ENCODE measurements at regions not wholly inside any gene's neighbourhood (a gene's known extent, or its start where the extent isn't known, plus 50 kb on each side); places are given as distances from the start of the nearest gene placed in this dataset.

- DNase-seq, result no peak
- WGBS (ENCODE audit: low lambda C conversion rate), result 2% methylated on average over 2 of the region's 2 CpGs
- TF ChIP-seq SIN3A (IDR thresholded peaks at IDR 0.05; ENCODE audit: borderline replicate concordance, low read depth, low read length) (no peak), GABPA (IDR thresholded peaks at IDR 0.05; ENCODE audit: low read depth) (no peak), TEAD4 (IDR thresholded peaks at IDR 0.05; ENCODE audit: borderline replicate concordance, insufficient read depth) (no peak), USF1 (IDR thresholded peaks at IDR 0.05; ENCODE audit: borderline replicate concordance, low read depth) (no peak), EZH2phosphoT487 (IDR thresholded peaks at IDR 0.05; ENCODE audit: borderline replicate concordance, low read depth) (no peak), PBX3 (IDR thresholded peaks at IDR 0.05) (no peak), RFX5 (IDR thresholded peaks at IDR 0.05; ENCODE audit: low read length) (no peak), RAD21 (IDR thresholded peaks at IDR 0.05; ENCODE audit: low read length) (no peak), ZBTB33 (IDR thresholded peaks at IDR 0.05; ENCODE audit: borderline replicate concordance, low read depth) (no peak), YY1 (IDR thresholded peaks at IDR 0.05; ENCODE audit: low read depth) (no peak), GATA2 (CRISPR knock-in tag; IDR thresholded peaks at IDR 0.05) (no peak), TCF12 (IDR thresholded peaks at IDR 0.05) (no peak), RCOR1 (IDR thresholded peaks at IDR 0.05; ENCODE audit: low read length) (no peak), CHD2 (IDR thresholded peaks at IDR 0.05; ENCODE audit: low read length, partially characterized antibody) (no peak)
- Histone ChIP-seq H3K27ac (ENCODE audit: low read depth in 2 of 2, low read length in 1 of 2) (no peak overlapping the region), H3K4me2 (no peak overlapping the region), H4K20me1 (ENCODE audit: insufficient read depth) (no peaks in the 10 kb centered on the region), H3K27me3 (ENCODE audit: insufficient read depth) (no peaks in the 10 kb centered on the region), H3K9ac (no peak overlapping the region), H3K79me2 (ENCODE audit: insufficient read depth) (no peaks in the 10 kb centered on the region), H3K4me3 (ENCODE audit: low read depth in 2 of 2, low read length in 1 of 2) (no peak overlapping the region), H3K9me3 (0 out of 2 replicates have a peak, but pooled peaks cover 3% of the 10 kb centered on the region), H3F3A (replicated peaks; ENCODE audit: insufficient read depth) (no peaks in the 10 kb centered on the region), H3K9me2 (no peaks in the 10 kb centered on the region), H3K4me1 (ENCODE audit: control insufficient read depth in 1 of 2, insufficient read depth in 2 of 2, low read depth in 1 of 2, low read length in 1 of 2) (no peaks in the 10 kb centered on the region), H2AFZ (ENCODE audit: low read depth) (no peak overlapping the region), H3K36me3 (replicated peaks in 1 of 2; ENCODE audit: control insufficient read depth in 1 of 2, insufficient read depth in 2 of 2, low read length in 1 of 2) (no peaks in the 10 kb centered on the region)
- POLR2A ChIA-PET, result no interaction called here
- CTCF ChIA-PET, result no interaction called here
Measured at GRCh38 chr15:95793231-95793630, 537.3 kb upstream of the NR2F2 start.

GRCh38 chr15:95795386-95795785, 535.1 kb upstream of the NR2F2 start:
- DNase-seq, result no peak
- POLR2A ChIA-PET, result no interaction called here
- TF ChIP-seq CTCF (IDR thresholded peaks at IDR 0.05), result no peak
- no peak for TF ChIP-seq GATA2 (CRISPR knock-in tag; IDR thresholded peaks at IDR 0.05)
- TF ChIP-seq SMC3 (IDR thresholded peaks at IDR 0.05; ENCODE audit: low read depth, low read length), result no peak
- TF ChIP-seq ZBTB33 (IDR thresholded peaks at IDR 0.05; ENCODE audit: borderline replicate concordance, low read depth), result no peak
- no peak for TF ChIP-seq ELF1 (IDR thresholded peaks at IDR 0.05)
- TF ChIP-seq RXRA (IDR thresholded peaks at IDR 0.05; ENCODE audit: borderline replicate concordance, low read depth), result no peak
- no peak for TF ChIP-seq USF1 (IDR thresholded peaks at IDR 0.05; ENCODE audit: borderline replicate concordance, low read depth)
- no peak for TF ChIP-seq EZH2phosphoT487 (IDR thresholded peaks at IDR 0.05; ENCODE audit: borderline replicate concordance, low read depth)
- H3K4me3 ChIP-seq (ENCODE audit: low read depth in 2 of 2, low read length in 1 of 2), result no peak overlapping the region
- H3K27me3 ChIP-seq (ENCODE audit: insufficient read depth), result no peaks in the 10 kb centered on the region
- no peak overlapping the region for H2AFZ ChIP-seq (ENCODE audit: low read depth)
- 0 out of 2 replicates have a peak, but pooled peaks cover 3% of the 10 kb centered on the region for H3K9me3 ChIP-seq
- no peak overlapping the region for H3K4me2 ChIP-seq
- no peaks in the 10 kb centered on the region for H3K4me1 ChIP-seq (ENCODE audit: control insufficient read depth in 1 of 2, insufficient read depth in 2 of 2, low read depth in 1 of 2, low read length in 1 of 2)
- H4K20me1 ChIP-seq (ENCODE audit: insufficient read depth), result no peaks in the 10 kb centered on the region
- 4% methylated on average over 1 of the region's 1 CpG for WGBS (ENCODE audit: low lambda C conversion rate)
- no peaks in the 10 kb centered on the region for H3K9me2 ChIP-seq
- no peak overlapping the region for H3K9ac ChIP-seq
- no peaks in the 10 kb centered on the region for H3K36me3 ChIP-seq (replicated peaks in 1 of 2; ENCODE audit: control insufficient read depth in 1 of 2, insufficient read depth in 2 of 2, low read length in 1 of 2)
- H3F3A ChIP-seq (replicated peaks; ENCODE audit: insufficient read depth), result no peaks in the 10 kb centered on the region
- H3K79me2 ChIP-seq (ENCODE audit: insufficient read depth), result no peaks in the 10 kb centered on the region
- no peak overlapping the region for H3K27ac ChIP-seq (ENCODE audit: low read depth in 2 of 2, low read length in 1 of 2)
- CTCF ChIA-PET, result no interaction called here
